HCT116 (cell line): ENCODE measurements at regions not wholly inside any gene's neighbourhood (a gene's known extent, or its start where the extent isn't known, plus 50 kb on each side); places are given as distances from the start of the nearest gene placed in this dataset.
A peak's percentile ranks its signal among the peaks of the same experiment; 100 is the strongest.

Source experiments
- ATAC-seq: fragments of 200-7000 bp; cut with Tn5 transposase; 2 replicates; pipeline ENCODE4 v1.9.1; 2020; ENCODE audit warnings: mild to moderate bottlenecking, moderate library complexity
- BruUV-seq: library from RNA; stranded (reverse); fragments of 400-500 nt; replicated peaks from 2 replicates; lab custom pipeline; 2021; lab: Mats Ljungman, UMichigan
- CTCF ChIA-PET: fragments of 300-600 bp; sonication (Branson Sonifier 250); formaldehyde crosslinking; loops from one replicate; lab custom pipeline; 2021; ENCODE audit warnings: antibody characterized with exemption; lab: Charles Lee
- POLR2A ChIA-PET: fragments of 300-600, 350-600 bp; sonication (Branson Sonifier 250); formaldehyde crosslinking; loops from one replicate; lab custom pipeline; 2021; ENCODE audit warnings: antibody characterized with exemption; lab: Charles Lee
- RAD21 ChIA-PET, 2 experiments: fragments of 300-600 bp; sonication (Branson Sonifier 250); formaldehyde crosslinking; loops; one replicate each; lab custom pipeline; 2023; ENCODE audit warnings: low total read pairs in 2 of 2; ENCODE audit not compliant: uncharacterized antibody in 2 of 2, unreplicated experiment in 2 of 2, low non-redundant PET in 1 of 2; lab: Charles Lee
- DNase-seq: peaks from one replicate; pipeline ENCODE4 v3.0.0-alpha.2; 2010; ENCODE audit warnings: low read depth, low spot score
- H2AFZ ChIP-seq: fragments of 200-600 bp; shearing (Covaris generic), sonication (generic); 2 replicates; pipeline ENCODE4 v1.6.1; 2017; ENCODE audit warnings: low read depth, mixed run types, mixed read lengths, antibody characterized with exemption, low read length; ENCODE audit not compliant: poor library complexity, severe bottlenecking
- H3K27ac ChIP-seq: 2 replicates; pipeline ENCODE4 v1.5.1; 2012; ENCODE audit warnings: low read depth, low read length
- H3K27me3 ChIP-seq: fragments of 200-600 bp; sonication (generic); 2 replicates; pipeline ENCODE4 v1.6.1; 2016; ENCODE audit warnings: mixed run types, low read length, mixed read lengths; ENCODE audit not compliant: insufficient read depth
- H3K36me3 ChIP-seq, 2 experiments: fragments of 200-500 bp in 1 of 2; fragments of 200-600 bp in 1 of 2; sonication (Bioruptor generic) in 1 of 2; sonication (generic) in 1 of 2; 2 replicates each; pipeline versions ENCODE4 v1.5.1 to v1.6.1; 2014 to 2016; ENCODE audit warnings: low read length in 2 of 2, inconsistent platforms in 1 of 2, mixed read lengths in 1 of 2, mixed run types in 1 of 2; ENCODE audit not compliant: insufficient read depth in 2 of 2, control insufficient read depth in 1 of 2
- H3K4me1 ChIP-seq, 2 experiments: fragments of 200-600 bp in 1 of 2; sonication (generic) in 1 of 2; 2 replicates each; pipeline versions ENCODE4 v1.5.1 to v1.6.1; 2012 to 2017; ENCODE audit warnings: low read length in 2 of 2, inconsistent platforms in 1 of 2, mild to moderate bottlenecking in 1 of 2, mixed read lengths in 1 of 2, mixed run types in 1 of 2, moderate library complexity in 1 of 2; ENCODE audit not compliant: insufficient read depth in 2 of 2, control insufficient read depth in 1 of 2
- H3K4me2 ChIP-seq: fragments of 200-600 bp; sonication (generic); 2 replicates; pipeline ENCODE4 v1.6.1; 2017; ENCODE audit warnings: mixed run types, low read length, mixed read lengths
- H3K4me3 ChIP-seq, 2 experiments: fragments of 200-600 bp in 1 of 2; sonication (generic) in 1 of 2; replicated peaks in 1 of 2; 2 replicates each; pipeline ENCODE4 v1.5.1; 2011 to 2016; ENCODE audit warnings: low read length in 2 of 2, control low read depth in 1 of 2, low read depth in 1 of 2, mild to moderate bottlenecking in 1 of 2, mixed read lengths in 1 of 2, mixed run types in 1 of 2
- H3K79me2 ChIP-seq: fragments of 200-600 bp; sonication (generic); 2 replicates; pipeline ENCODE4 v1.6.1; 2017; ENCODE audit warnings: mild to moderate bottlenecking, mixed run types, low read length, moderate library complexity, mixed read lengths; ENCODE audit not compliant: insufficient read depth
- H3K9ac ChIP-seq: fragments of 200-600 bp; sonication (generic); 2 replicates; pipeline ENCODE4 v1.6.1; 2016; ENCODE audit warnings: low read length, mixed read lengths
- H3K9me2 ChIP-seq: fragments of 200-600 bp; sonication (generic), shearing (Covaris generic); 2 replicates; pipeline ENCODE4 v1.6.1; 2017; ENCODE audit warnings: mixed run types, mild to moderate bottlenecking, moderate library complexity; ENCODE audit not compliant: insufficient read depth
- H3K9me3 ChIP-seq, 2 experiments: fragments of 200-500 bp in 1 of 2; fragments of 200-600 bp in 1 of 2; sonication (Bioruptor generic) in 1 of 2; sonication (generic) in 1 of 2; 2 replicates each; pipeline ENCODE4 v1.6.1; 2014 to 2017; ENCODE audit warnings: low read length in 2 of 2, mixed read lengths in 2 of 2, inconsistent platforms in 1 of 2, low read depth in 1 of 2, mild to moderate bottlenecking in 1 of 2, mixed run types in 1 of 2, moderate library complexity in 1 of 2; ENCODE audit not compliant: control insufficient read depth in 1 of 2, insufficient read depth in 1 of 2
- H4K20me1 ChIP-seq: fragments of 200-600 bp; sonication (generic), shearing (Covaris generic); 2 replicates; pipeline ENCODE4 v1.6.1; 2017; ENCODE audit warnings: mixed run types, mild to moderate bottlenecking, moderate library complexity; ENCODE audit not compliant: insufficient read depth
- CTCF ChIP-seq, 3 experiments: fragments of 200-600 bp in 1 of 3; sonication (generic) in 1 of 3; IDR thresholded peaks in 2 of 3; conservative IDR thresholded peaks in 1 of 3; 2 replicates each; pipeline ENCODE4 v1.5.1; 2012 to 2017; ENCODE audit warnings: low read depth in 2 of 3, low read length in 2 of 3, antibody characterized with exemption in 1 of 3, borderline replicate concordance in 1 of 3, control low read depth in 1 of 3, mild to moderate bottlenecking in 1 of 3, mixed read lengths in 1 of 3, mixed run types in 1 of 3, moderate library complexity in 1 of 3; ENCODE audit not compliant: insufficient read depth in 1 of 3
- EZH2 ChIP-seq: fragments of 200-600 bp; sonication (generic); IDR thresholded peaks from 2 replicates; pipeline ENCODE4 v1.6.1; 2017; ENCODE audit warnings: antibody characterized with exemption, mixed run types
- EZH2phosphoT487 ChIP-seq: fragments of 200-600 bp; IDR thresholded peaks from 2 replicates; pipeline ENCODE4 v1.6.1; 2018; ENCODE audit warnings: antibody characterized with exemption, borderline replicate concordance
- JUND ChIP-seq: IDR thresholded peaks from 2 replicates; pipeline ENCODE4 v1.6.1; 2012
- MAX ChIP-seq: IDR thresholded peaks from 2 replicates; pipeline ENCODE4 v1.6.1; 2012
- POLR2A ChIP-seq: IDR thresholded peaks from 2 replicates; pipeline ENCODE4 v1.7.0; 2011; ENCODE audit warnings: borderline replicate concordance; ENCODE audit not compliant: insufficient read depth, insufficient read length; ENCODE audit errors: extremely low read depth
- SP1 ChIP-seq: IDR thresholded peaks from 2 replicates; pipeline ENCODE4 v1.6.1; 2012; ENCODE audit warnings: low read depth
- YY1 ChIP-seq: IDR thresholded peaks from 2 replicates; pipeline ENCODE4 v1.6.1; 2011; ENCODE audit warnings: low read length, low read depth, moderate library complexity, mild to moderate bottlenecking; ENCODE audit not compliant: insufficient replicate concordance; ENCODE audit errors: extremely low read depth
- ZBTB33 ChIP-seq: IDR thresholded peaks from 2 replicates; pipeline ENCODE4 v1.6.1; 2011; ENCODE audit warnings: mild to moderate bottlenecking, low read length, moderate library complexity; ENCODE audit not compliant: insufficient replicate concordance; ENCODE audit errors: extremely low read depth
- intact Hi-C: fragments of 100-400 bp; cut with micrococcal nuclease; formaldehyde crosslinking; loops from 2 replicates; pipeline ENCODE4 v1.10.0; 2022
- TF ChIP-seq, protein P1 (sequence below): IDR thresholded peaks from 2 replicates; pipeline ENCODE4 v1.6.1; 2012

DNA sequence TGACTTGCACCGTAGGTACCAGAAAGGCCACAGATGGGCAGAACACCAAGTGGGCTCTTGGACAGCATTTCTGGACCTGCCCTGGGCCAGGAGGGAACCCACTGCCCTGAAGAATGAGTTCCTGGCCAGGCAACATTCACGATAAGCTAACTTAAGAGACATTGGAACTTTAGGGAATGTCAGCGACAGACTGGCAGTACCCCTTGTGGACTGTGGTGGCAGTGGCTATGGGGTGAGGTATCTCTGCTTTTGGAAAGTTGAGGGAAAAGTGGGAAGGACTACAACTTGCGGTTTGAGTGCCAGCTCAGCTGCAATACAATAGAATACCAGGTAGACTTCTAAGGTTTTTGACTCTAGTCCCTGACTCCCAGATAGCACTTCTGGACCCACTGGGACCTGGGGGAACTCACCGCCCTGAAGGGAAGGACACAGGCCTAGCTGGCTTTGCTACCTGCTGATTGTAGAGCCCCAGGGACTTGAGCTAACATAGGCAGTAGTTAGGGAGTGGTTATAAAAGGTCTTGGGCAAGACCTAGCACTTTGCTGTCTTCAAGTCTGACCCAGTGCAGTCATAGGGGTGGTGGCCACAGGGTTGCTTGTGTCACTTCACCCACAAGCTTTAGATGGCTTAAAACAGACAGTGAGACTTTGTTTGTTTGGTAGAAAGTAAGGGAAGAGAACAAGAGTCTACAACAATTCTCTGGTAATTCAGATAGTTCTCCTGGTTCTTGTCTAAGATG is 617.6 kb downstream of the COL12A1 start:
- ChIA-PET CTCF (no interaction called here), POLR2A (no interaction called here), RAD21 (no interaction called here)
- H3K27me3 ChIP-seq: no peaks in the 10 kb centered on the region
- TF ChIP-seq POLR2A: no peak
- peak in 1 of 3 experiments; percentile 11; a peak in 1 of 6 replicates for TF ChIP-seq CTCF (IDR thresholded peaks at IDR 0.05 in 2 of 3, conservative IDR thresholded peaks at IDR 0.05 in 1 of 3; ENCODE audit: borderline replicate concordance in 1 of 3, insufficient read depth in 1 of 3, low read depth in 2 of 3, low read length in 2 of 3)
- no TSS peak for BruUV-seq
- no peaks in the 10 kb centered on the region for H3K36me3 ChIP-seq
- no peak overlapping the region for H3K27ac ChIP-seq
- H3K4me3 ChIP-seq: no peak overlapping the region
- ATAC-seq (no peak), DNase-seq (no peak)
- H2AFZ ChIP-seq: no peak overlapping the region
- H4K20me1 ChIP-seq: no peaks in the 10 kb centered on the region; the same call in 1 of the 2 replicates
- H3K4me2 ChIP-seq: no peak overlapping the region
- H3K4me1 ChIP-seq: no peaks in the 10 kb centered on the region
- no peaks in the 10 kb centered on the region for H3K9me3 ChIP-seq
- H3K79me2 ChIP-seq: no peaks in the 10 kb centered on the region
- H3K9me2 ChIP-seq: no peaks in the 10 kb centered on the region
- intact Hi-C loops: no loop called here
- H3K9ac ChIP-seq: no peak overlapping the region

DNA sequence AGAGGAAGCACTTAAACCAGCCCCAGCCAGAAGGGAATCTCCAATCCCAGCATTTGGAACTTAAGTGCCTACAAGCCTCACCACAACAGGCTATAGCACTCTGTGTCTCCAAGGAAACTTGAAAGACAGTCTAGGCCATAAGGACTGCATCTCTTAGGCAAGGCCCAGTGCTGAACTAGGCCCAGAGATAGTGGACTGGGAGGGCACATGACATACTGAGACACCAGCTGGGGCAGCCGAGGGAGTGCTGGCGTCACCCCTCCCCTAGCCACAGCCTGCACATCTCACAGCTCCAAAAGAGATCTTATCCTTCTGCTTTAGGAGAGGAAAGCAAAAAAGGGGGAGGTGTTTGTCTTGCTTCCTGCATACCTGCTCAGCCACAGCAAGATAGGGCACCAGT is 618.5 kb downstream of the COL12A1 start:
- BruUV-seq: no TSS peak
- no peak overlapping the region for H2AFZ ChIP-seq
- POLR2A ChIA-PET: no interaction called here
- TF ChIP-seq MAX (no peak), SP1 (no peak), EZH2phosphoT487 (no peak), EZH2 (no peak), JUND (no peak), ZBTB33 (no peak), POLR2A (no peak), YY1 (no peak)
- TF ChIP-seq, protein P1, sequence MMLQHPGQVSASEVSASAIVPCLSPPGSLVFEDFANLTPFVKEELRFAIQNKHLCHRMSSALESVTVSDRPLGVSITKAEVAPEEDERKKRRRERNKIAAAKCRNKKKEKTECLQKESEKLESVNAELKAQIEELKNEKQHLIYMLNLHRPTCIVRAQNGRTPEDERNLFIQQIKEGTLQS: no peak

More for the DNA sequence above, 618.5 kb downstream of the COL12A1 start:
- H3K27me3 ChIP-seq: no peaks in the 10 kb centered on the region
- RAD21 ChIA-PET: no interaction called here
- no peaks in the 10 kb centered on the region for H3K9me3 ChIP-seq
- H3K4me1 ChIP-seq: no peaks in the 10 kb centered on the region
- ATAC-seq (no peak), DNase-seq (no peak)
- H3K36me3 ChIP-seq: no peaks in the 10 kb centered on the region
- intact Hi-C loops: no loop called here
- H3K79me2 ChIP-seq: no peaks in the 10 kb centered on the region
- CTCF ChIA-PET: no interaction called here
- H3K27ac ChIP-seq: no peak overlapping the region
- no peaks in the 10 kb centered on the region for H3K9me2 ChIP-seq
- H3K4me3 ChIP-seq: no peak overlapping the region
- no peaks in the 10 kb centered on the region; the same call in 1 of the 2 replicates for H4K20me1 ChIP-seq
- no peak overlapping the region for H3K4me2 ChIP-seq
- no peak overlapping the region for H3K9ac ChIP-seq
